Umbilical cord (tissue), 1 donor: ENCODE measurements at regions not wholly inside any gene's neighbourhood (a gene's known extent, or its start where the extent isn't known, plus 50 kb on each side); places are given as distances from the start of the nearest gene placed in this dataset.
"Not testable (repeated sequence)": the region's sequence is repeated elsewhere in the genome, so short reads cannot be mapped to it uniquely, and the experiment has no call there.

Experiments used
- DNase-seq: peaks from one replicate; pipeline ENCODE4 v3.0.0-alpha.2; 2015; ENCODE audit warnings: low spot score

DNA sequence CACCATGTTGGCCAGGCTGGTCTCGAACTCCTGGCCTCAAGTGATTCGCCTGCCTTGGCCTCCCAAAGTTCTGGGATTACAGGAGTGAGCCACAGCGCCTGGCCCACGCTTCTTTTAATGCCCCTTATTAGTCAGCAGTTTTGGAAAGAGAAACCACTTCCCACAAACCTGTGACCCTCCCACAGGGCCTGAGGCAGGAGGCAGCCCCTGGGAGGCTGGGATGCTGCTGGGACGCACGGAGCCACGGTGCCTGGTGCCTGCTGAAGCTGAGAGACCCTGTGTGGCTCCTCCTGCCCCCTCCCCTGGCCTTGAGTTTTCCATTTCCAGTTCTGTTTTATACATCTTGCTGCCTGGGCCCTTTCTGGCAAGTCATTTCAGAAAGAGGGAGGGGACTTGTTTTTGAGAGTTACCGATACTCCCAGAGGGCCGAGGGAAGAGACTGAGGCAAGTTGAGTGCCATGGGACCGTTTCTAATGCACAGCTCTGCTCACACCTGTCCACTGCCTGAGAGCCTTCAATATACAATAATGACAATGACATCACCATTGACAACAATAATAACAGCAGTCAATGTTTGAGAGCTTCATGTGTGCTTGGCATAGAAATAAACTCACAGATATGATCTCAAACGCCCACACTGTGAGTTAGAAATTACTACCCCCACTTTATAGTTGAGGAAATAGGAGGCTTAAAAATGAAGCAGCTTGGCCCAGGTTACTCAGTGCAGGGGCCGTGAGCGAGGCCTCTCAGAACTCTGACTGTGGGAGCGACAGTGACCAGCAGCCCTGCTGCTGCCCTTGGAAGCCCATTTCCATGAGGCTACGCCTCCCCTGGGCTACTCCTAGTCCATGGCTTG is 78.1 kb upstream of the YWHAQ start:
- DNase-seq, result no peak

DNA sequence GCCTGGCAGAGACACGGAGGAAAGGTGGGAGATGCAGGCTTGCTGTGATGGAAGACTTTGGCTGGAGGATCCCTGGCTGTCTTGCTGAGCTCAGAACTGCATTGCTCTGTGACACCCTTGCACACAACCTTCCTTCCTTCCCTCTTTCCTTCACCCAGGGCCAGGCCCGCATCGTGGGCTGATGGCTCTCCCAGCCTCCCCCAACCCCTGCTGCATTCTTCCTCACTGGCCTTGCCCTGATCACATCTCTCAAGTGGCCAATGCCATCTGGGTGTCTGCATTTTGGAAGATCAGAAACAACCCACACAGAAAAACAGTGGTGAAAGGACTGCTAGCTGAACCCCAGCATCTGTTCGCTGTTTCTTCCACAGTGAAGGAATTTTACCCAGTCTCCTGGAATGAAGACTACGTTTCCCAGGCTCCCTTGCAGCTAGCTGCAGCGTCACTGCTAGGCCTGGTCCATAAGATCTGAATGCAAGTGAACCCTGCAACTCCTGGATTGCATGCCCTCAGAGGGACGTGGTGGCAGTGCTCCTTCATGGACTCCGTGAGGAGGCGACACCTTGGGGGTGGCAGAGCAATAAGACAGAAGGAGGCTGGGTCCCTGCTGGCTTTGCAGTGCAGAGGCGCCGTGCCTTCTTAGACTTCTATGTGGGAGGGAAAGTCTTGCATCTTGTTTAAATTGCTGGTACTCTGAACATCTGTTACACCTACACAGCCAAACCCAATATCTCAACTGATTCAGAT is 78.9 kb upstream of the YWHAQ start:
- DNase-seq, result no peak

DNA sequence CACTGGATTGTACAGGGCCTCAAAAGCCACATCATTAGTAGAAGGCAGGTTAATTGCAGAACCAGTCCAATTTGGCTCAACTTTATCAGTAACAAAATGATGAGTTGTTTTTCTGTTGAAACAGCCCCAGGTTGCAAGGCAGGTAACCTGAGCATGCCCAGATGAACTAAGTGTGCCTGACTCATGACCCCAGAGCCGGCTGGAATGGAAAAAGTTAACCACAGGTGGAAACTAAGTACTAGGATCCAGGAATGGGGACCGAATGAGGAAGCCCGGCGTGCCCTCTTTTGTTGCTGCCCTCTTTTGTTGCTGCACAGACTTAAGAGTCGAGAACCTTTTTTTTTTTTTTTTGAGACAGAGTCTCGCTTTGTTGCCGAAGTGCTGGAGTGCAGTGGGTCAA is 79.5 kb upstream of the YWHAQ start:
- DNase-seq, result no peak

DNA sequence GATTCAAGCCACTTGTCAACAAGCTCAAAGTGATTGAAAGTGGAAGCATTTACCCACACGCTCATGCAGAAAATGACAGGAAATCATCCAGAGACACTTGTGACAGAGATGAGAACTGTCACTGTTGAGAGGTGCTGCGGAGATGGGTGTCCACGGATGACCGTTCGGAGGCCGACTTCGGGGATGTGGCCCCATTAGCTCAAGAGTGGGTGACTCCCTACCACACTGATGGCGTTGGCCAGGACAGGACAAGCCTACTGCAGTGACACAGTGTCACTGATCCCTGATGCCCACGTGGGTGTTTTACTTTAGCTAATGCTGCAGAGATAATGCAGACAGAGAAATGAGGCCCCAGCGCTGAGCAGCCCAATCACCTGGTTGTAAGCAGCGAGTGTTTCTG is 81.5 kb upstream of the YWHAQ start:
- DNase-seq, result no peak

DNA sequence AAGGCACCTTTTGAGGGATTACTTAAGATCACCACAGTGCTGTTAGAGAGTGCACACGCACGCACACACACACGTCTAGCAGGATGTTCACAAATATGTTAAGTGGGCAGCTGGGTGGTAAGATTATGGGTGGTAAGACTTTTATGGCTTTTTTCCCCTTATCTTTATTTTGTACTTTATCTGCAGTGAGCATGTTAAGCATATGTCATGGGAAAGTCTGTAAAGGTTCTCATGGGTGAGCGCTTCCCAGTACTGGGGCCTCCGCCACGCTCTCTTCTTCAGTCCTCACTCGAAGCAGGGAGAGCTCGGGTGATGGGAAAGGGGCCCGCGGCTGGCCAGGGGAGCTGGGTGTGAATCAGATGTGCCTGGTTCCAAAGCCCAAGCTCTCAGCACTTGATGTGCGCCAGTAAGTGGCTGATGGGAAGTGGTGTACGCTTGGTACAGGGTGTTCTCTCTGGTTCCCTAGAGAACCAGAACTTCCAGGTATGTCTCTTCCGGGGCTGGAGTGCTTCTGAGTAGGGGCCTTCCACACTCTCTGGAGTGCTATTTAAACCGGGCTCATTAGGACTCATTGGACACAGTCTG is 83.9 kb upstream of the YWHAQ start:
- no peak for DNase-seq

DNA sequence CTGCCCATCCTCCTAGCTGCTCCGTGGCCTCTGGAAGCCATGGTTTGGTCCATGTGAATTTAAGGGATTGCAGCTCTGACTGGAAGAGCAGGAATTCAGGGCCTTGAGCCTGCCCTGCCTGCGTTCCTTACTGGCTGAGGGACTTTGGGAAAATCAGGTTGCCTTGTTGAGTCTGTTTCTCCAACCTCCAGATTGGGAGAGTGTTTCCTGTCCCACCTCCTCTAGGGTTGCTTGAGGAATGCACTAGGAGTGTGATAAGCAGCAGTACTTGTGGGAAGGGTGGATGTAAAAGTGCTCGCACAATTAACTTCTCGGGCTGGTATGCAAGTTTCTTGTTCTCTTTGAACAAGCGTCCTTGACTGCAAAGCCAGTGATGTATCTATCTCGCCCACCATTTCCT is 84.4 kb upstream of the YWHAQ start:
- no peak for DNase-seq

DNA sequence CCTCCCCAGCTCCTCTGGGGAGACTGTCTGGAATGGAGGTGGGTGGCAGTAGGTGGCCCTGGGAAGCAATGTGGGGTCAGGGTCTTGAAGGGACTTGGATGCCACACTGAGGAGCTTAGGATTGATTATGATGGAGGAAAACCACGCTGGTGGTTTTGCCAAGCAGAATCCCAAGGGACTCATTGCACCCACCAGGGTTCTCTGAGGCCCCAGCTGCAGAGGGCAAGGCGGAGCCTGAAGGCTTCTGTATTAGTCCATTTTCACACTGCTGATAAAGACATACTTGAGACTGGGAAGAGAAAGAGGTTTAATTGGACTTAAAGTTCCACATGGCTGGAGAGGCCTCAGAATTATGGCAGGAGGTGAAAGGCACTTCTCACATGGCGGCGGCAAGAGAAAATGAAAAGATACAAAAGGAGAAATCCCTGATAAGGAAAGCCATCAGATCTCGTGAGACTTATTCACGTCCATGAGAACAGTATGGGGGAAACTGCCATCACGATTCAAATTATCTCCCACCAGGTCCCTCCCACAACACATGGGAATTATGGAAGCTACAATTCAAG is 87.2 kb upstream of the YWHAQ start:
- no peak for DNase-seq

DNA sequence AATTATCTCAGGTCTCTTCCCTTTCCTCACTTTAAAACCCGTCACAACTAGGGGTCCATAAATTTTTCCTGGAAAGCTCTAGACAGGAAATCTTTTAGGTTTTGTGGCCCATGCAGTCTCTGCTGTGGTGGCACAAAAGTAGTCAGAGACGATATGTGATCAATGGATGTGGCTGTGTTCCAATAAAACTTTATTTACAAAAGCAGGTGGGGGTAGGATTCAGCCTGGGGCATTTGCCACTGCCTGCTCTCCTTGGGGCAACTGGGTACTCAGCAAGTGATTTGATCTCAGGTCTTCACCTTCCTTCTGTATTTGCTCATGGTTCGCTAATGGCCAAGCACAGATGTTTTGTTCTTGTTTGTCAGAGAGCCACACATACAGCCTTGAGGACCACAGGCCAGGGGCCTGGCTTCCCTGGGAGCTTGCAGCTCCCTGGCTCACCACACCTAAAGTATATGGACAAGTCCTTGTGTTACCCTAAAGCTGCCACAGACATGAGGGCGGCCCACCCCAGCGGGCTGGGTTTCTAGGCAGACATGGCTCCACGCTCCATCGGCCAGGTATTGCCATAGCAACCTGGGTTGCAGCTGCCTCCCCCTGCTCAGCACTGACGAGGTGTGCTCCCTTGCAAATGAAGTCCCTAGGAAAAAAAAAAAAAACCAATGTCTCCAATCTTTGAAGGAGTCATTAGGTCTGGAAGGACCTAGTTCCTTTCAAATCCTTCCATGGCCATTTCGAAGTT is 89.7 kb upstream of the YWHAQ start:
- no peak for DNase-seq

DNA sequence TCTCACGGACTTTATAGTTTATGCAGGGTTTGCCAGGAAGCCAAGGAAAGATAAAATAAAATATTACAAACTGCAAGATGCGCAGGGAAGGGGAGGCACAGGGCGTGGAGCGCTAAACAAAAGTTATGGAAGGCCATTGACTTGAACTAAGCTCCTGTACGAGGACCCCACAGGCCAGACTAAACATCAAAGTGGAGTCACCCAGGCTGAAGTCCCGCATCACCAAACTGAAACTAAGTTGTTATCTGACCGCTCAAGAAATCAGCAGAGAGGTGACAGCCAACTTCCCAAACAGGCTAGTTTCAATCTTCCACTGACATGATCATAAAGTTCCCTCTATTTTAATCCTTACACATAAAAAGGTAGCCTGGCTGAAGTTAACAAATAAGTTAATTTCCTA is 90.5 kb upstream of the YWHAQ start:
- DNase-seq, result no peak

DNA sequence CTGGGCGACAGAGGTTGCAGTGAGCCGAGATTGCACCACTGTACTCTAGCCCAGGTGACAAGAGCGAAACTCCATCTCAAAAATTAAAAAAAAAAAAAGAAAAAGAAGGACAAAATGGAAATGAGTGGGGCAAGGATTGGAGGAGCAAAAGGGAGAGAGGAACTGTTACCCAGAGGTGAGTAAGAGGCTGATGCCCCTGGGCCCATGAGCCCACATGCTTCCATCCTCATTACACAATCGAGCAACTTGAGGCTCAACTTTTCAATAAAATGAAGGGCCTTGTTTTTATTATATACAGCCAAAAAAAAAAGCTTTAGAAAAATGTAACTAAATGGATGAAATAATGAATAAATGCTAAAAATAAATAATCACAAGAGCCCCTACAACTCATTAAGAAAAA is 91.7 kb upstream of the YWHAQ start:
- DNase-seq, result no peak

DNA sequence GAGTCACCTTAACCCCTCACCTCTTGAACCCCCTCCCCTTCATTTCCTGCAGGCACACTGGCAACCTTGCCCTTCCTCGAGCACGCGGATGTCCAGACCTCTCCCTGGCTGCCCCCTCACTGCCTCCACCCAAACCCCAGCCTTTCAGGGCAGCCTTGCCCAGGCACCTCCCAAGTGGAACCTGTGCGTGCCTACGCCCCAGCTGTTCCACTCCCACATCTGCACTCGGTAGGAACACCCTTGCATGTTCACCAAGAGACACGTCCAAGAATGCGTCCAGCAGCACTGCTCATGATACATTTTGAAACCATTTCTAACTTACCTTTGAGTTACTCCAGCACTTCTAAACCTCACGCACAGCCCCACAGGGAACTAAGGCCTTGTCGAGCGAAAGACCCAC is 93.8 kb upstream of the YWHAQ start:
- no peak for DNase-seq

DNA sequence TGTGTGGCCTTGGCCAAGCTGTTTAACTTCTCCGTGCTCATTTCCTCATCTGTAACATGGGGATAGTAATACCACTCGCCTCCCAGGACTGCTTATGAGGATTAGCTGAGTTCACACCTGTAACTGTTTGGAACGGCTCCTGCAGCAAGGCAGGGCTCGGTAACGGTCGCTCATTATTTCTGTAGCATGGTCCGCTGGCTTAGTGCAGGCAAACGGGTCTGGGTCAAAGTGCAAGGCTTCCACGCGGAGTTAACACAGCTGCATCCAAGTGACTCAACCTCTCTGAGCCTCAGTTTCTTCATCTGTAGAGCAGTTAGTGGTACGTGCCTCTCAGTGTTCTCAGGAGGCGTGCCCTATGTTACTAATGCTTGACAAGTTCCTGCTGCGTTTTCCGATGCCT is 94.3 kb upstream of the YWHAQ start:
- DNase-seq, result no peak

DNA sequence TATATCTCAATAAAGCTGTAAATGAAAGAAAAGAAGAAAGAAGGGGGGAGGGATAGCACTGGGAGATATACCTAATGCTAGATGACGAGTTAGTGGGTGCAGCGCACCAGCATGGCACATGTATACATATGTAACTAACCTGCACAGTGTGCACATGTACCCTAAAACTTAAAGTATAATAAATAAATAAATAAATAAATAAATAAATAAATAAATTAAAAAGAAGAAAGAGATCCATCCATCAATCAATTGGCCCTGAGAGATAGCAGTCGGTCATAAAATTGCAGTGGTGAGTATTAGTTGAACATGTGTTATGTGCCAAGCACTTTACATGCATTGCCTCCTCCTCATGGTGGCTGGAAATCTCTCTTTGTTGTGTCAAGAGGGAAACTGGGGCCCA is 95.2 kb upstream of the YWHAQ start:
- DNase-seq, result not testable (repeated sequence)

DNA sequence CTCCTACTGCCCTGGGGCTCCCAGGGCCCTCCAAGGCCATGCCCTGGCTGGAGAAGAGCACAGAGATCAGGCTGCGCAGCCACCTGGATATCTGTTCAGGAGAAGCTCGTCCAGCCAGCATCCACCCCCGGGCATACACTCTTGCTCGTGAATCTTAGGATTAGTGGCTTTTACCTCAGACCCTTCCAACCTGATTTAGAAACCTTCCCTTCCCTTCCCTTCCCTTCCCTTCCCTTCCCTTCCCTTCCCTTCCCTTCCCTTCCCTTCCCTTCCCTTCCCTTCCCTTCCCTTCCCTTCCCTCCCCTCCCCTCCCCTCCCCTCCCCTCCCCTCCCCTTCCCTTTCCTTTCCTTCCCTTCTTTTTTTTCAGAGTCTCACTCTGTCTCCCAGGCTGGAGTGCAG is 99.7 kb upstream of the YWHAQ start:
- DNase-seq, result not testable (repeated sequence)

DNA sequence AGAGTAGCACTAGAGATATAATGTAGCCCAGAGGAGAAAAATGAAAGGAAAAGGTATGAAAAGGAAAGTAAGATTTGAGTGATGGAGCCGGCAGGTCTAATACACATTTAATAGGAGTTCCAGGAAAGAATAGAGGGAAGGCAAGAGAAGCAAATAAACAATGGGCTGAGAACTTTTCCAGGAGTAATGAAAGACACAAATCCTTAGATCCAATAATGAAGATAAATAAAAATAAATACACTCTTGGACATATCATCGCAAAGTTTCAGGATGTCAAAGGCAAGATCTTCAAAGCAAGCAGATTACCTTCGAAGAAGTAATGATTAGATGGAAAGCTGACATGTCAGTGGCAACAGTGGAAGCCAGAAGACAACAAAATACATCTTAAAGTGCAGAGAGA is 102.0 kb upstream of the YWHAQ start:
- no peak for DNase-seq

DNA sequence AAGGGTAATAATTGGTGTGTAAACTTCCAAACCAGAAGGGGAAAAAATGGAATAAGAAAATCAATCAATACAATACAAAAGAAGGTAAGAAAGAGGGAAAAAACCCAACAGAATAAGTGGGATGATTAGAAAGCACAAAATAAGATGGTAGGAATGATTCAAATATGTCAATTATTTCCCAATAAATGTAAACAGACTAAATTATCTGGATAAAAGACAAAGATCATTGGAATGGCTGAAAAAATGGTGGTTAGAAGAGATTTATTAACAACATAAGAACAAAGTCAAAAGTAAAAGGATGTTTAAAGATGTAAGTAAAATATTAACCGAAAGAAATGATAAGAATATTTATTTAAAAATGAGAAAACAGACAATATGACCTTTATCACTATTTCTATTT is 103.5 kb upstream of the YWHAQ start:
- no peak for DNase-seq

DNA sequence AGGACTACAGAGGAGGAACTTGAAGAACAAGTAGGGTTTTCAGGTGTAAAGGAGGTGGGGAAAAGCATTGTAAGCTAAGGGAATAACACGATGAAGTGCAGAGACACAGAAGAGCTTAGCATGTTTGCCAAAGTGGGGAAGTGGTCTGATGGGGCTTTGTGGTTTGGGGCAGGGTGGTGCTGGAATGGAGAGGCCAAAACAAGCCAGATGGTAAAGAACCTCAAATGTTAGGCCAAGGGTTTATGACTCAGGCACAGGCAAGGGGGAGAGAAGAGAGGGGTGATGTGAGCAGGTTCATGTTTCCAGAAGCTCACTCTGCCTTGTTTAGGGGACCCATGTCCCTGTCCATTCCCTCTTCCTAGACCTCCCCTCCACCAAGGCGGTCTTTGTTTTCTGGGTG is 104.5 kb upstream of the YWHAQ start:
- DNase-seq, result no peak

DNA sequence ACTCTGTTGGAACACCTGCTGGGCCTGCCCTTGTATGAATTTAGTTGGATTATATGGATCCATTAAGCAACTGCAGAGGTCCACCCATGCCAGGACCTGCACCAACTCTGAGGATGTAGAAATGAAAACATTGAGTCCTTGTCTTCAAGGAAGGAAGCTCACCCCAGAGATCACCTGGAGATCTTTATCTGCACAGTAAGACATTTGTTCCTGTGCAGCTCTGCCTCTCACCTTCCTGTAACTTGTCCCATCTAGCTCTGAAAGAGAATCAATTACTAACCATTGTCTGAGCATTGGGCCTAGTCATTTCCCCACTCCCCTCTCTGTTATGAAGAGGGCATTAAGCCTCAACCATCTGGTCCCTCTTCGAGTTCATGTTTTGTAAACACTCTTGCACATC is 105.2 kb upstream of the YWHAQ start:
- DNase-seq, result no peak

DNA sequence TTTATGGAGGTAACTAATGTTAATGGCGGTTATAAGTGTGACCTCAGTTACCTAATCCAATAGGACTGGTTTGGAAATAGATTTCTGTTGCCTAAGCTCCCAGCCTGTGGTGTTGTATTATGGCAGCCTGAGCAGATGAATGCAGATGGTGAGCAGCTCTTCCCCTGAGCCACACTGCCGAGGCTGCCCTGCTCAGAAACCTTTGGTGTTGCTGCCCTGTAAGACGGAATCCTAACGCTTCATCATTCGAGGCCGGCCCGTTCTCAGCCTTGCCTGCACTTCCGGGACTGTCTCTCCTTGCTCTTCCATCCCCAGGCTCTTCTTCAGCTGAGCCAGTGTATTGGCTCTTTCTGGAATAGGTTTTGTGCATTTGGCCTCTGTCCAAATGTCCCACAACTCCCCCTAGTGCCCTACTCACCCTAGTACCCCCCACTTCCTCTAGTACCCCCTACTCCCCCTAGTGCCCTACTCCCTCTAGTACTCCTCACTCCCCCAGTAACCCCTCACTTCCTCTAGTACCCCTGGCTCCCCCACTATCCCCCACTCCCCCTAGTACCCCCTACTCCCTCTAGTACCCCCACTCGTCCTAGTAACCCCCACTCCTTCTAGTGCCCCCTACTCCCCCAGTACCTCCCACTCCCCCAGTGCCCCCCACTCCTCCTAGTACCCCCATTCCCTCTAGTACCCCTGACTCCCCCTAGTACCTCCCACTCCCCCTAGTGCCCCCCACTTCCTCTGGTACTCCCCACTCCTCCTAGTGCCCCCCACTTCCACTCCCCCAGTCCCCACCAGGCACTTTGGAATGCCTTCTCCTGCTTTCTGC is 106.0 kb upstream of the TAF1B start:
- no peak for DNase-seq

DNA sequence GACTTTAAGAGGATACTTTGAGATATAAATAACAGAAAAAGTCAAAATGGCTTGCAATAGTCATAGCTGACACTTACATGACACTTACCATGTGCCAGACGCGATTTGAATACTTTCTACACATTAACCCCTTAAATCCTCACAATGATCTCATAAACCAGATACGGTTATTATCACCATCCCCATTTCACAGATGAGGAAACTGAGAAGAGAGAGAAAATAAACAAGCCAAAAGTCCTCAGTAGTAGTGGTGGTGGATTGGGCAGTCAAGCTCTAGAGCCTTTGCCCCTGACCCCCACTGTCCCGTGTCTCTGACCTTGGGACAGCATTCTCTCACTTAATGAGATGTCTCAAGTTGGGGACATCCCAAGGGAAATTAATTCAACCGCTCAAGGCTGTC is 105.2 kb upstream of the TAF1B start:
- DNase-seq, result no peak
